Posterior vena cava (tissue), 2 donors: ENCODE measurements at regions not wholly inside any gene's neighbourhood (a gene's known extent, or its start where the extent isn't known, plus 50 kb on each side); places are given as distances from the start of the nearest gene placed in this dataset.
A peak's percentile ranks its signal among the peaks of the same experiment; 100 is the strongest.

ENCODE experiments used
- DNase-seq: peaks from one replicate; pipeline ENCODE4 v3.0.0-alpha.2; 2020; ENCODE audit warnings: low spot score
- intact Hi-C, 2 donors: fragments of 100-400 bp; cut with DNase I; formaldehyde crosslinking; loops; one replicate each; pipeline versions ENCODE4 v1.14.1 to v1.14.2; 2022 to 2023
- donor health status: DM: yes; HTN: yes; CAD: no.
- donor health status: DM: yes; HTN: yes; CAD: no.

DNA sequence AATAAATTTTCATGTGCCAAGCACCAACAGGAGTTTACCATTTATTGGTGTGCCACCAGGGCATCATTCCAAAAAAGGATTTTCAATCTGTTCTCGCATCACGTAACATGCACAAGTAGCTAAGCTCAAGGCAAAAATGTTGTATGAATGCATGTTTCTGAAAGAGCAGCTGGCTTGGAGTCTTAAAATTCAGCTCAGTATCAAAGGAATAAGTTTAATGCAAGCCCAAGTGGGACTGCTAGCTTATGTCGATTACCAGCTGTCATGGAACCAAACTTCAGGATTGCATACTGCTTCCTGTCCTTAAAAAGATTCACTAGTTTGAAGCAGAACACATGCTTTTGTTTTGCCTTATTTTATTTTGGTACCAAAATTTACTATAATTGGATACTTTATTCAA is 437.0 kb downstream of the FSCB start:
- intact Hi-C loops = no loop called here
- no peak for DNase-seq

- intact Hi-C loops = no loop called here
- no peak for DNase-seq
Observed at GRCh38 chr14:44053422-44053821, 453.7 kb downstream of the FSCB start.

DNA sequence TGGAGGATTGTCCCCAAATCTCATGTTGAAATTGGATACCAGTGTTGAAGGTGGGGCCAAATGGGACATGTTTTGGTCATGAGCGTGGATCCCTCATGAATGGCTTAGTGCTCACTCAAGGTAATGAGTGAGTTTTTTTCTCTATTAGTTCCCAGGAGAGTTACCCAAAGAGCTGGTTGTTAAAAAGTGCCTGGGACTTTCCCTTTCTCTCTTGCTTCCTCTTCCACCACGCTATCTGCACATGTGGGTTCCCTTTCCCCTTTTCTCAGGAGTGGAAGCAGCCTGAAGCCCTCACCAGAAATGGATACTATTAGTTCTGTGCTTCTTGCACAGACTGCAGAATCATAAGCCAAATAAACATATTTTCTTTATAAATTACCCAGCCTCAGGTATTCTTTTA is 465.4 kb downstream of the FSCB start:
- no peak for DNase-seq
- intact Hi-C loops = no loop called here

DNA sequence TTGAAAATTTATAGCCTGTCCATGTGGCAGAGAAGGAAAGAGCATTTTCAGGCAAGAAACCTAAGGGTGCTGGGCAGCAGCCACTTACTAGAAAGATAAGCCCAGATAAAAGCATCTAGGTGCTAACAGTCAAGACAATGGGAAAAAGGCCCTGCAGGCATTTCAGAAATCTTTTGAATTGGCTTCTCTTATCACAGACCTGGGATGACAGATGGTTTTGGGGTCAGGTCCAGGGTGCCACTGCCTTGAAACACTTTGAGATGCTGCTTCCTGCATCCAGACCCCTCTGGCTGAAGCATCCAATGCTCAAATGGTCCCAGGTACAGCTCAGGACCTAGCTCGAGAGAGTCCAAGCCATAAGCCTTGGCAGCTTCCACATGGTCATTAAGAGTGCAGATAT is 466.5 kb downstream of the FSCB start:
- intact Hi-C loops = no loop called here

GRCh38 chr14:44036248-44036647 is 470.8 kb downstream of the FSCB start:
- intact Hi-C loops = no loop called here

More for the DNA sequence above, 466.5 kb downstream of the FSCB start:
- DNase-seq = no peak

GRCh38 chr14:44035707-44036106 is 471.4 kb downstream of the FSCB start:
- intact Hi-C loops = no loop called here
- no peak for DNase-seq

More at GRCh38 chr14:44036248-44036647, 470.8 kb downstream of the FSCB start:
- no peak for DNase-seq

GRCh38 chr14:44030831-44031383 is 476.2 kb downstream of the FSCB start:
- DNase-seq = no peak
- intact Hi-C loops = no loop called here

- no peak for DNase-seq
- intact Hi-C loops = no loop called here
Observed at GRCh38 chr14:44029933-44030332, 477.1 kb downstream of the FSCB start.

- intact Hi-C loops = no loop called here
- no peak for DNase-seq
Observed at GRCh38 chr14:44027397-44027796, 479.7 kb downstream of the FSCB start.

DNA sequence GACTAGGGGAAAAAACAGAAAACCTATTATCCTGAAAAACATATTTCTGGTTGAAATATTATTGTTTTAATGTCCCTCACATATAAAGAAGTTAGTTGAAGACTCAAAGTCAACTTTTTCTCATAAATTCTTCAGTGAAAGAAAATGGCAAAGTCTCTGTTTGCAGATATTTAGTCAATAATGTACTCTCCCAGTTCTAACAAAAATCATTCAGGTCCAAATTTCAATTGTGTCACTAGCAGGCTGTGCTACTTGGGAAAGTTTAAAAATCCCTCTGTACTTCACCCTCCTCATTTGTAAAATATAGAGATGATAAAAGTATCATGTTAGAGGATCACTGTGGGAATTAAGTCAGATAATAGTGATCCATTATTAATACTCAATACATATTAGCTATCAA is 496.5 kb downstream of the FSCB start:
- intact Hi-C loops = no loop called here
- DNase-seq = no peak

DNA sequence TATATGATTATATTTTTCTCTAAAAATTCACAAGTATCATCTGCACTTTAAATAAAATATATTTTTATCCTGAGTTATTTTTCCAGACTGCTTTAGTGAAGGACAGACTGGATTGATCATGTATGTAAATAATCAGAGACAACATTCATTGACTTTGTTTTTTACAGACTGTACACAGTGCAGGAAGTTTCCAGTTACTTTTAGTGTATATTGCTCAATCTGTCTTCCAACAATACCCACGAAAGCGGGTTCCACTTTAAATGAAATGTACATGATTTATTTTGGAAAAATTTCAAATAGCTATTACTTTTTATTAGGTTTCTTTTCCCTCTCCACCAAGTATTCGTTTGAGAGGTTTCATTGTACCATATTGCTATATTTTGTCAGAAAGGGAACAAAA is 497.0 kb downstream of the FSCB start:
- intact Hi-C loops = no loop called here
- DNase-seq = no peak

DNA sequence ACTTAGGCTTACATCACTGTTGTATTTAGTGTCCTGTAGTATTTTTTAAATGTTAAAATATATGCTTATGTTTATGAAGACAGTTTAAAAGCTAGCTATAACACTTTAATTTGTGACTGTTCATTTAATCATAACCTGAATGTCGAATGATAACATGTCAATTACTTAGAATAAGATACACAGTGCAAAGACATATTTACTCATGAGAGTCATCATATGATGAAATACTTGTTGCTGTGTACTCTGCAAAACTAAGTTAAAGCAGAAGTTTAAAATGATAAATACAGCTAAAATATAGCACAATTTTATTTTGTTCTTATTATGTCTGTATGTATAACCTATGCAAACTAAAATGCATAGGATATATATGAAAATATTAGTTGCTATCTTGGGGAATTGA is 497.4 kb downstream of the FSCB start:
- intact Hi-C loops = no loop called here
- no peak for DNase-seq

GRCh38 chr14:43988989-43989388 is 518.1 kb downstream of the FSCB start:
- DNase-seq = no peak
- intact Hi-C loops = no loop called here

DNA sequence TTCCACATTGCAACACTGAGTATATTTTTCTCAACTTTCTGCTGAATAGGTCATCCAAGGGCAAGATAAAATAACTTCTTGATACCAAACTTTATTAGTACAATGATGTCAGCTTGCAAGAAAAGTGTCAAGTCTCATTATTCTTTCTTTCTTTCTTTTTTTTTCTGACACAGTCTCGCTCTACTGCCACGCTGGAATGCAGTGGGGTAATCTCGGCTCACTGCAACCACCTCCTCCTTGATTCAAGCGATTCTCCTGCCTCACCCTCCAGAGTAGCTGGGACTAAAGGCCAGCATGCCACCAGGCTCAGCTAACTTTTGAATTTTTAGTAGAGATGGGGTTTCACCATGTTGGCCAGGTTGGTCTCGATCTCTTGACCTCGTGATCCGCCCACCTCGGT is 523.4 kb downstream of the FSCB start:
- intact Hi-C loops = no loop called here
- peak; percentile 38 for DNase-seq

GRCh38 chr14:43981135-43981768 is 525.8 kb downstream of the FSCB start:
- intact Hi-C loops = no loop called here
- no peak for DNase-seq

- intact Hi-C loops = no loop called here
- no peak for DNase-seq
Observed at GRCh38 chr14:43956741-43957140, 550.3 kb downstream of the FSCB start.

- intact Hi-C loops = no loop called here
- no peak for DNase-seq
Observed at GRCh38 chr14:43949400-43949799, 557.7 kb downstream of the FSCB start.

DNA sequence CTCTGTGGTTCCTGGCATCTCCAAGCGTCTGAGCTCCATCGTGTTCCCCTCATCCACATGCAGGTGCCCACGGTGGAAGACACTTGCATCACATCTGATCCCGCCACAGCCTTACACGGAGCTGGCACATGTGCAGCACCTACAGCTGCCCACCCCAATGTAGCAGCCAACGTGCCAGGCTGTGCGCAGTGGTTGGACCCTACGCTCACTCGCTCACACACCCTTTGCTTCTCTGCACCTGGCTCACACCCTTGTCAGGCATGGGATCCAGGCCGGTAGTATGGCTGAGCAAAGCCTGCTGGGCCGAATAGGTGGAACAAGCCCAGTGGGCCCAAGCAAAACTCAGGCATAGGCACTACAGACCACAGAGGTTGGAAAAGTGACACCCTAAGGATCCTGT is 567.2 kb downstream of the FSCB start:
- DNase-seq = no peak
- intact Hi-C loops = no loop called here

DNA sequence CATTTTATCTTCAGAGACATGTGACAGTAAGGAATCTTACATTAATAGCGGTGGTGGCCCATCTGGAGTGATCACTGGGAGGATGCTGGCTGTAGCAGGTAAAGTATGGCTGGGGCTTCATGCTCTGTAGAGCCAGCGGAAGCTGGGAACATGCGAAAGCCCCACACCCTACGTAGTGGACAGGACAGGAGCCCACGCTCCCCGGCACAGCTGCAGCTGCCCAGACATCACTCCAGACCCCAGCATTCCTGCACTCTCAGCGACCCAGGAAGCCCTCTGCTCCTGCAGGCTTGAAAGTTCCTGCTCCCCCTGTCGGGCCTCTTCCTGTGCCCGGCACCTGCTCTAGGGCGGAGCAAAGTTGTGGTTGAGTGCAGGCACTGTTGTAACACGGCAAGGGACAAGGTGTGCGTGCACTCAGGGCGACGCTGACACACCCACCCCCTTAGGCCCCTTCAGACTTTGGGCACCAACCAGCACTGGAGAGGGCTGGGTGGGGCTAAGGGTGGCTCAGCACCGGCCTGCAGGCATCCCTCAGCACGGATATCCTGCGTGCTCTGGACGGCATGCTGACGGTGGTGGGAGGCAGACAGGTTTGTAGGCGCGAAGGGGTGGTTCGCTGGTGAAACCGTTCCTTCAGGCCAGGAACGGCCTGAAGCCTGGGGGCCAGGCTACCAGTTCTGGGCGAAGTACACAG is 568.3 kb downstream of the FSCB start:
- intact Hi-C loops = no loop called here
- peak; percentile 67 for DNase-seq

DNA sequence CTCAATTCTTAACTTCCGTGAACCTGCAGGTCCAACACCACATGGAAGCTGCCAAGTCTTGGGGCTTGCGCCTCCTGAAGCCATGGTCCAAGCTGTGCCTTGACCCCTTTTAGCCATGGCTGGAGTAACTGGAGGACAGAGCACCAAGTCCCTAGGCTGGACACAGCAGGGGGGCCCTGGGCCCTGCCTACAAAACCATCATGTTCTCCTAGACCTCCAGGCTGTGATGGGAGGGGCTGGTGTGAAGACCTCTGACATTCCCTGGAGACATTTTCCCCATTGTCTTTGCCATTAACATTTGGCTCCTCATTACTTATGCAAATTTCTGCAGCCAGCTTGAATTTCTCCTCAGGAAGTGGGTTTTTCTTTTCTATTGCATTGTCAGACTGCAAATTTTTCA is 570.1 kb downstream of the FSCB start:
- DNase-seq = no peak
- intact Hi-C loops = no loop called here

- intact Hi-C loops = no loop called here
- DNase-seq = no peak
Observed at GRCh38 chr14:43934102-43934501, 573.0 kb downstream of the FSCB start.
